OCI-LY7 (cell line): ENCODE measurements at regions not wholly inside any gene's neighbourhood (a gene's known extent, or its start where the extent isn't known, plus 50 kb on each side); places are given as distances from the start of the nearest gene placed in this dataset.

Experiments
- BruUV-seq: library from RNA; stranded (reverse); fragments of 400-500 nt; replicated peaks from 2 replicates; lab custom pipeline; 2021; lab: Mats Ljungman, UMichigan
- CTCF ChIA-PET: fragments of 300-600 bp; sonication (Branson Sonifier 250); formaldehyde crosslinking; loops from one replicate; lab custom pipeline; 2022; ENCODE audit warnings: antibody characterized with exemption; ENCODE audit not compliant: unreplicated experiment; lab: Charles Lee
- POLR2A ChIA-PET: fragments of 300-600 bp; sonication (Branson Sonifier 250); formaldehyde crosslinking; loops from one replicate; lab custom pipeline; 2022; ENCODE audit warnings: antibody characterized with exemption; lab: Charles Lee
- DNase-seq: peaks from one replicate; pipeline ENCODE4 v3.0.0-alpha.2; 2015; ENCODE audit warnings: low spot score
- H2AFZ ChIP-seq: fragments of 200-600 bp; sonication (generic), shearing (Covaris generic); 2 replicates; pipeline ENCODE4 v1.6.1; 2014; ENCODE audit warnings: mild to moderate bottlenecking, antibody characterized with exemption, low read length, moderate library complexity
- H3K27ac ChIP-seq: fragments of 200-600 bp; sonication (generic); 2 replicates; pipeline ENCODE4 v1.5.1; 2014; ENCODE audit warnings: mixed run types, low read depth, mild to moderate bottlenecking, moderate library complexity, low read length, inconsistent platforms; ENCODE audit not compliant: poor library complexity, severe bottlenecking
- H3K36me3 ChIP-seq: fragments of 200-600 bp; sonication (generic); 2 replicates; pipeline ENCODE4 v1.6.1; 2014; ENCODE audit warnings: mild to moderate bottlenecking, antibody characterized with exemption, low read length, moderate library complexity, mixed read lengths; ENCODE audit not compliant: insufficient read depth
- H3K4me1 ChIP-seq: fragments of 200-600 bp; sonication (generic); 2 replicates; pipeline ENCODE4 v1.5.1; 2014; ENCODE audit warnings: mild to moderate bottlenecking, low read length; ENCODE audit not compliant: insufficient read depth, poor library complexity, severe bottlenecking
- H3K4me2 ChIP-seq: fragments of 200-600 bp; sonication (generic); 2 replicates; pipeline ENCODE4 v1.6.1; 2014; ENCODE audit warnings: mild to moderate bottlenecking, low read length
- H3K4me3 ChIP-seq: fragments of 200-600 bp; sonication (generic); 2 replicates; pipeline ENCODE4 v1.5.1; 2014; ENCODE audit warnings: mild to moderate bottlenecking, low read depth, low read length; ENCODE audit not compliant: poor library complexity, severe bottlenecking
- H3K79me2 ChIP-seq: fragments of 200-600 bp; sonication (generic); 2 replicates; pipeline ENCODE4 v1.6.1; 2016; ENCODE audit warnings: low read depth, mild to moderate bottlenecking, low read length, moderate library complexity, mixed read lengths; ENCODE audit not compliant: insufficient read depth
- H3K9me2 ChIP-seq: fragments of 200-600 bp; sonication (generic); 2 replicates; pipeline ENCODE4 v1.6.1; 2016; ENCODE audit warnings: mild to moderate bottlenecking, low read length, mixed read lengths; ENCODE audit not compliant: insufficient read depth
- H3K9me3 ChIP-seq: fragments of 200-600 bp; sonication (generic); 2 replicates; pipeline ENCODE4 v1.6.1; 2014; ENCODE audit warnings: mild to moderate bottlenecking, mixed run types, low read length, mixed read lengths
- H4K20me1 ChIP-seq: fragments of 200-600 bp; sonication (generic); 2 replicates; pipeline ENCODE4 v1.6.1; 2014; ENCODE audit warnings: mild to moderate bottlenecking, antibody characterized with exemption, low read length, moderate library complexity, mixed read lengths; ENCODE audit not compliant: insufficient read depth
- CTCF ChIP-seq: fragments of 200-600 bp; sonication (generic); conservative IDR thresholded peaks from 2 replicates; pipeline ENCODE4 v1.5.1; 2014; ENCODE audit warnings: mild to moderate bottlenecking, antibody characterized with exemption, low read length, moderate library complexity, mixed read lengths
- EZH2phosphoT487 ChIP-seq: fragments of 200-600 bp; sonication (generic); IDR thresholded peaks from 2 replicates; pipeline ENCODE4 v1.6.1; 2018; ENCODE audit warnings: low read depth, borderline replicate concordance, mild to moderate bottlenecking, mixed run types, antibody characterized with exemption, low read length, moderate library complexity, mixed read lengths
- intact Hi-C: fragments of 100-400 bp; cut with micrococcal nuclease; formaldehyde crosslinking; loops from one replicate; pipeline ENCODE4 v1.10.0; 2022; ENCODE audit not compliant: unreplicated experiment

- H3K79me2 ChIP-seq = no peaks in the 10 kb centered on the region
- no peak overlapping the region for H3K4me2 ChIP-seq
- no TSS peak for BruUV-seq
- H3K4me1 ChIP-seq = no peaks in the 10 kb centered on the region
- ChIA-PET CTCF (no interaction called here), POLR2A (no interaction called here)
- no peak for TF ChIP-seq EZH2phosphoT487
- no peak for TF ChIP-seq CTCF
- no peak for DNase-seq
- no peak overlapping the region for H3K27ac ChIP-seq
- no peaks in the 10 kb centered on the region for H3K9me3 ChIP-seq
- no peaks in the 10 kb centered on the region for H3K9me2 ChIP-seq
- H4K20me1 ChIP-seq = no peaks in the 10 kb centered on the region
- H2AFZ ChIP-seq = no peak overlapping the region
- H3K36me3 ChIP-seq = no peaks in the 10 kb centered on the region
- H3K4me3 ChIP-seq = no peak overlapping the region
- intact Hi-C loops = no loop called here
Observed at GRCh38 chr2:236799391-236800026, 229.9 kb downstream of the ACKR3 start.

GRCh38 chr2:236802862-236803261 lies 233.2 kb downstream of the ACKR3 start:
- Histone ChIP-seq H3K4me1 (no peaks in the 10 kb centered on the region), H4K20me1 (no peaks in the 10 kb centered on the region), H3K4me3 (no peak overlapping the region), H2AFZ (no peak overlapping the region), H3K36me3 (no peaks in the 10 kb centered on the region), H3K4me2 (no peak overlapping the region), H3K27ac (no peak overlapping the region), H3K9me2 (no peaks in the 10 kb centered on the region), H3K9me3 (no peaks in the 10 kb centered on the region), H3K79me2 (no peaks in the 10 kb centered on the region)
- no TSS peak for BruUV-seq
- intact Hi-C loops = no loop called here
- ChIA-PET POLR2A (no interaction called here), CTCF (no interaction called here)
- DNase-seq = no peak
- TF ChIP-seq EZH2phosphoT487 (no peak), CTCF (no peak)

GRCh38 chr2:236803621-236804020 lies 234.0 kb downstream of the ACKR3 start:
- H4K20me1 ChIP-seq = no peaks in the 10 kb centered on the region
- H3K9me3 ChIP-seq = no peaks in the 10 kb centered on the region
- BruUV-seq = no TSS peak
- TF ChIP-seq CTCF (no peak), EZH2phosphoT487 (no peak)
- no peaks in the 10 kb centered on the region for H3K9me2 ChIP-seq
- H3K4me1 ChIP-seq = no peaks in the 10 kb centered on the region
- ChIA-PET CTCF (no interaction called here), POLR2A (no interaction called here)
- DNase-seq = no peak
- H3K4me2 ChIP-seq = no peak overlapping the region
- no peak overlapping the region for H2AFZ ChIP-seq
- no peak overlapping the region for H3K4me3 ChIP-seq
- no peak overlapping the region for H3K27ac ChIP-seq
- H3K36me3 ChIP-seq = no peaks in the 10 kb centered on the region
- no peaks in the 10 kb centered on the region for H3K79me2 ChIP-seq
- intact Hi-C loops = no loop called here
